IMR-90 (cell line): ENCODE measurements at regions not wholly inside any gene's neighbourhood (a gene's known extent, or its start where the extent isn't known, plus 50 kb on each side); places are given as distances from the start of the nearest gene placed in this dataset.

Experiments used
- ATAC-seq: fragments of 200-7000 bp; cut with Tn5 transposase; 2 replicates; pipeline ENCODE4 v1.9.1; 2020; ENCODE audit warnings: low read depth, mild to moderate bottlenecking, moderate library complexity
- BruUV-seq: library from RNA; stranded (reverse); fragments of 400-500 nt; replicated peaks from 2 replicates; lab custom pipeline; 2021; lab: Mats Ljungman, UMichigan
- CTCF ChIA-PET: fragments of 300-600 bp; formaldehyde crosslinking; extraction: SDS; loops from one replicate; lab custom pipeline; 2021; ENCODE audit warnings: antibody characterized with exemption; lab: Yijun Ruan, JAX
- POLR2A ChIA-PET: fragments of 300-600 bp; sonication (Branson Sonifier 250); formaldehyde crosslinking; loops from one replicate; lab custom pipeline; 2022; ENCODE audit warnings: antibody characterized with exemption; ENCODE audit not compliant: unreplicated experiment; lab: Charles Lee
- DNase-seq: peaks from one replicate; pipeline ENCODE4 v3.0.0; 2013
- H2AFZ ChIP-seq: replicated peaks from 2 replicates; pipeline ENCODE3; 2013; ENCODE audit warnings: low read length, mild to moderate bottlenecking; ENCODE audit not compliant: poor library complexity
- H2AK5ac ChIP-seq: 2 replicates; pipeline ENCODE4 v1.6.1; 2013; ENCODE audit warnings: low read depth, low read length, inconsistent platforms
- H2AK9ac ChIP-seq: replicated peaks from 2 replicates; pipeline ENCODE3; 2013; ENCODE audit warnings: mild to moderate bottlenecking, low read depth, low read length, moderate library complexity; ENCODE audit not compliant: poor library complexity
- H2BK120ac ChIP-seq: 2 replicates; pipeline ENCODE4 v1.6.1; 2013; ENCODE audit warnings: low read depth, low read length, inconsistent platforms
- H2BK15ac ChIP-seq: 3 replicates; pipeline ENCODE4 v1.6.1; 2013; ENCODE audit warnings: low read depth, low read length, inconsistent platforms
- H2BK20ac ChIP-seq: 2 replicates; pipeline ENCODE4 v1.6.1; 2013; ENCODE audit warnings: low read depth, mild to moderate bottlenecking, inconsistent platforms, low read length, moderate library complexity
- H2BK5ac ChIP-seq: 2 replicates; pipeline ENCODE4 v1.6.1; 2013; ENCODE audit warnings: mild to moderate bottlenecking, low read depth, low read length, inconsistent platforms; ENCODE audit not compliant: poor library complexity, severe bottlenecking
- H3K14ac ChIP-seq: replicated peaks from 2 replicates; pipeline ENCODE4 v1.6.1; 2013; ENCODE audit warnings: low read depth, low read length, inconsistent platforms
- H3K18ac ChIP-seq: 2 replicates; pipeline ENCODE4 v1.6.1; 2013; ENCODE audit warnings: low read depth, low read length, control low read depth
- H3K23ac ChIP-seq: 2 replicates; pipeline ENCODE4 v1.6.1; 2013; ENCODE audit warnings: low read depth, low read length, inconsistent platforms
- H3K27ac ChIP-seq: 2 replicates; pipeline ENCODE4 v1.5.1; 2013; ENCODE audit warnings: mild to moderate bottlenecking, control low read depth, low read length; ENCODE audit not compliant: insufficient read depth
- H3K27me3 ChIP-seq: 2 replicates; pipeline ENCODE4 v1.6.1; 2013; ENCODE audit warnings: low read length; ENCODE audit not compliant: control insufficient read depth, insufficient read depth
- H3K36me3 ChIP-seq: 2 replicates; pipeline ENCODE4 v1.6.1; 2013; ENCODE audit warnings: low read length, mixed read lengths; ENCODE audit not compliant: control insufficient read depth, insufficient read depth
- H3K4ac ChIP-seq: 2 replicates; pipeline ENCODE4 v1.6.1; 2013; ENCODE audit warnings: low read depth, low read length, inconsistent platforms
- H3K4me1 ChIP-seq: 2 replicates; pipeline ENCODE4 v1.6.1; 2013; ENCODE audit warnings: low read length, mixed read lengths; ENCODE audit not compliant: control insufficient read depth, insufficient read depth
- H3K4me2 ChIP-seq: 2 replicates; pipeline ENCODE4 v1.6.1; 2013; ENCODE audit warnings: low read depth, mild to moderate bottlenecking, control low read depth, low read length, moderate library complexity
- H3K4me3 ChIP-seq: 2 replicates; pipeline ENCODE4 v1.5.1; 2013; ENCODE audit warnings: low read depth, mild to moderate bottlenecking, control low read depth, low read length, moderate library complexity; ENCODE audit not compliant: insufficient read depth
- H3K56ac ChIP-seq: 2 replicates; pipeline ENCODE4 v1.6.1; 2013; ENCODE audit warnings: low read length, inconsistent platforms; ENCODE audit not compliant: insufficient read depth; ENCODE audit errors: extremely low read depth
- H3K79me1 ChIP-seq, 2 experiments: 2 replicates each; pipeline ENCODE4 v1.6.1; 2013; ENCODE audit warnings: low read length in 2 of 2, inconsistent platforms in 1 of 2, low read depth in 1 of 2
- H3K9ac ChIP-seq: 2 replicates; pipeline ENCODE4 v1.6.1; 2013; ENCODE audit warnings: low read depth, low read length, control low read depth
- H3K9me1 ChIP-seq: 2 replicates; pipeline ENCODE4 v1.6.1; 2013; ENCODE audit warnings: low read length, inconsistent platforms; ENCODE audit not compliant: insufficient read depth
- H3K9me3 ChIP-seq: 2 replicates; pipeline ENCODE4 v1.6.1; 2013; ENCODE audit warnings: low read length; ENCODE audit not compliant: control insufficient read depth, insufficient read depth
- H4K20me1 ChIP-seq: 2 replicates; pipeline ENCODE4 v1.6.1; 2013; ENCODE audit warnings: low read length, inconsistent platforms; ENCODE audit not compliant: insufficient read depth
- H4K5ac ChIP-seq: 2 replicates; pipeline ENCODE4 v1.6.1; 2013; ENCODE audit warnings: mild to moderate bottlenecking, low read depth, low read length, control low read depth
- H4K8ac ChIP-seq, 2 experiments: 2 replicates each; pipeline ENCODE4 v1.6.1; 2013; ENCODE audit warnings: low read depth in 2 of 2, low read length in 2 of 2, control low read depth in 1 of 2, inconsistent platforms in 1 of 2
- H4K91ac ChIP-seq: 2 replicates; pipeline ENCODE4 v1.6.1; 2013; ENCODE audit warnings: low read depth, low read length, inconsistent platforms; ENCODE audit not compliant: insufficient read depth
- BHLHE40 ChIP-seq: fragments of 150-350 bp; IDR thresholded peaks from 2 replicates; pipeline ENCODE4 v1.6.1; 2016; ENCODE audit warnings: mild to moderate bottlenecking, low read depth, low read length
- CEBPB ChIP-seq: IDR thresholded peaks from 2 replicates; pipeline ENCODE4 v1.6.1; 2012; ENCODE audit warnings: low read depth, low read length, improper control_type of control experiment
- CTCF ChIP-seq: conservative IDR thresholded peaks from 2 replicates; pipeline ENCODE4 v1.5.1; 2012; ENCODE audit warnings: mild to moderate bottlenecking, low read depth, low read length, improper control_type of control experiment
- MAZ ChIP-seq: IDR thresholded peaks from 2 replicates; pipeline ENCODE4 v1.6.1; 2012; ENCODE audit warnings: low read depth, mild to moderate bottlenecking, low read length, improper control_type of control experiment, moderate library complexity, borderline replicate concordance
- NFE2L2 ChIP-seq: fragments of 150-350 bp; IDR thresholded peaks from 2 replicates; pipeline ENCODE4 v1.6.1; 2016; ENCODE audit warnings: low read depth, mild to moderate bottlenecking, low read length
- RAD21 ChIP-seq: IDR thresholded peaks from 2 replicates; pipeline ENCODE4 v1.6.1; 2012; ENCODE audit warnings: low read length, improper control_type of control experiment
- USF2 ChIP-seq: fragments of 150-350 bp; IDR thresholded peaks from 2 replicates; pipeline ENCODE4 v1.6.1; 2017; ENCODE audit warnings: mild to moderate bottlenecking, antibody characterized with exemption, low read length, low read depth
- WGBS, 2 experiments: methylation state at CpG; one replicate each; pipeline versions ENCODE4 v1.1.5 to v1.1.7; 2013; ENCODE audit warnings: missing lambda C conversion rate in 2 of 2; ENCODE audit not compliant: insufficient read length in 1 of 2; ENCODE audit errors: extremely low coverage in 2 of 2; 5-methylcytosine and 5-hydroxymethylcytosine counted together
- dilution Hi-C: fragments of 300-500 bp; cut with HindIII; formaldehyde crosslinking; loops from one replicate; pipeline ENCODE4 v1.14.3; 2018; ENCODE audit warnings: low sequenced_read_pairs; ENCODE audit not compliant: unreplicated experiment
- in situ Hi-C: fragments of 300-500 bp; cut with MboI; formaldehyde crosslinking; loops from 3 replicates; pipeline ENCODE4 v1.14.3; 2019; ENCODE audit warnings: low sequenced_read_pairs, inconsistent platforms, mixed read lengths
- intact Hi-C: fragments of 100-400 bp; cut with micrococcal nuclease; formaldehyde crosslinking; loops from 2 replicates; pipeline ENCODE4 v1.10.0; 2022

- Histone ChIP-seq H3K9ac (no peak overlapping the region), H3K27me3 (peaks cover 41% of the 10 kb centered on the region), H3K4me2 (no peak overlapping the region), H4K20me1 (no peaks in the 10 kb centered on the region), H2BK20ac (no peak overlapping the region), H4K91ac (no peak overlapping the region), H4K8ac (no peak overlapping the region), H2AK5ac (peak overlapping the region; percentile 54; the same call in 1 of the 2 replicates), H2BK120ac (no peak overlapping the region), H2BK15ac (no peak overlapping the region), H3K27ac (no peak overlapping the region), H3K14ac (no peak overlapping the region), H3K4me3 (no peak overlapping the region), H3K4me1 (no peaks in the 10 kb centered on the region), H2BK5ac (no peak overlapping the region), H4K5ac (no peak overlapping the region), H3K56ac (no peak overlapping the region), H3K9me3 (no peaks in the 10 kb centered on the region), H3K79me1 (no peaks in the 10 kb centered on the region), H3K9me1 (no peaks in the 10 kb centered on the region), H3K18ac (no peak overlapping the region), H2AFZ (no peak overlapping the region), H3K36me3 (no peaks in the 10 kb centered on the region), H3K4ac (no peak overlapping the region), H3K23ac (no peak overlapping the region), H2AK9ac (no peak overlapping the region)
- dilution Hi-C loops (no loop called here), intact Hi-C loops (no loop called here), in situ Hi-C loops (no loop called here)
- ChIA-PET POLR2A (no interaction called here), CTCF (no interaction called here)
- DNase-seq, result peak; percentile 39
- WGBS, 2 experiments, result no CpG with 5 or more reads among the region's 7 CpGs
- no TSS peak for BruUV-seq
- no peak for ATAC-seq
- TF ChIP-seq CTCF, result no peak
- no peak for TF ChIP-seq USF2
- no peak for TF ChIP-seq CEBPB
- TF ChIP-seq MAZ, result no peak
- no peak for TF ChIP-seq NFE2L2
- no peak for TF ChIP-seq RAD21
- no peak for TF ChIP-seq BHLHE40
These were observed 90.3 kb downstream of the VEGFA start for GRCh38 chr6:43860285-43860684.
